Effector memory CD4-positive, alpha-beta T cell (primary cell): ENCODE measurements at regions not wholly inside any gene's neighbourhood (a gene's known extent, or its start where the extent isn't known, plus 50 kb on each side); places are given as distances from the start of the nearest gene placed in this dataset.

Experiments
- DNase-seq, 3 donors: peaks; one replicate each; pipeline ENCODE4 v3.0.0-alpha.2; 2020
- H3K27ac ChIP-seq: 2 replicates; pipeline ENCODE4 v1.7.0; 2013; ENCODE audit warnings: mild to moderate bottlenecking, low read length, moderate library complexity; ENCODE audit not compliant: insufficient read depth, poor library complexity, severe bottlenecking
- H3K27me3 ChIP-seq: replicated peaks from 2 replicates; pipeline ENCODE4 v1.7.0; 2013; ENCODE audit warnings: mild to moderate bottlenecking, low read length; ENCODE audit not compliant: insufficient read depth, control insufficient read depth, poor library complexity, severe bottlenecking
- H3K36me3 ChIP-seq: 2 replicates; pipeline ENCODE4 v1.7.0; 2013; ENCODE audit warnings: mild to moderate bottlenecking, low read length, moderate library complexity; ENCODE audit not compliant: control insufficient read depth, insufficient read depth
- H3K4me1 ChIP-seq: 2 replicates; pipeline ENCODE4 v1.7.0; 2013; ENCODE audit warnings: low read length, mild to moderate bottlenecking; ENCODE audit not compliant: control insufficient read depth, insufficient read depth, poor library complexity, severe bottlenecking
- H3K4me3 ChIP-seq: 2 replicates; pipeline ENCODE4 v1.7.0; 2013; ENCODE audit warnings: low read length, low read depth, mild to moderate bottlenecking; ENCODE audit not compliant: insufficient read depth, poor library complexity, severe bottlenecking
- H3K9me3 ChIP-seq: 2 replicates; pipeline ENCODE4 v1.7.0; 2013; ENCODE audit warnings: mild to moderate bottlenecking, low read length, moderate library complexity; ENCODE audit not compliant: control insufficient read depth

DNA sequence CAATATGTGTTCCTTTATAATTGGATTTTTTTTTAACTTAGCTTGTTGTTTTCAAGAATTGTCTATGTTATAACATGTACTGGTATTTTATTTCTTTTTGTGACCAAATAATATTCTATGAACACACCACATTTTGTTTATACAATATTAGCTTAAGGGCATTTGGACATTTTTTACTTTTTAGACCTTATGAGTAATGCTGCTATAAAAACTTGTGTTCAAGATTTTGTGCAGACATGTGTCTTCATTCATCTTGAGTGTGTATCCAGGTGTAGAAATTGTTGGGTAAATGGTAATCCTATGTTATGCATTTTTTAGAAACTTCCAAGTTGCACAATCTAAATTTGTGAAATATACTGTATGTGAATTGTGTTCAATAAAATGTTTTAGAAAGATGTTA, 936.7 kb downstream of the CCSER2 start:
- Histone ChIP-seq H3K9me3 (no peaks in the 10 kb centered on the region), H3K36me3 (no peaks in the 10 kb centered on the region), H3K4me1 (no peaks in the 10 kb centered on the region), H3K4me3 (no peak overlapping the region), H3K27ac (no peak overlapping the region), H3K27me3 (no peaks in the 10 kb centered on the region)
- no peak for DNase-seq

DNA sequence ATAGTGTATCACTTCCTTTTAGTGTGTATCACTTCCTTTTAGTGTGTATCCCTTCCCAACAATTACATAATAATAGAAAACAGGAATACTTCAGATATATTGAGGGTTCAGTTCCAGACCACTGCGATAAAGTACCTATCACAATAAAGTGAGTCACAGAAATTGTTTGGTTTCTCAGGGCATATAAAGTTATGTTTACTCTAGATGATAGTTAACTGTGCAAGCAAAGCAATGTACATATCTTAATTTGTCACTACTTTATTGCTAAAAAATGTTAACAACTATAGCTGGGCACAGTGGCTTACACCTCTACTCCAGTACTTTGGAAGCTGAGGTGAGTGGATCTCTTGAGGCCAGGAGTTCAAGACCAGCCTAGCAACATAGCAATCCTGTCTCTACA, 938.4 kb downstream of the CCSER2 start:
- Histone ChIP-seq H3K27me3 (no peaks in the 10 kb centered on the region), H3K4me3 (no peak overlapping the region), H3K9me3 (no peaks in the 10 kb centered on the region), H3K36me3 (no peaks in the 10 kb centered on the region), H3K27ac (no peak overlapping the region), H3K4me1 (no peaks in the 10 kb centered on the region)
- no peak for DNase-seq

DNA sequence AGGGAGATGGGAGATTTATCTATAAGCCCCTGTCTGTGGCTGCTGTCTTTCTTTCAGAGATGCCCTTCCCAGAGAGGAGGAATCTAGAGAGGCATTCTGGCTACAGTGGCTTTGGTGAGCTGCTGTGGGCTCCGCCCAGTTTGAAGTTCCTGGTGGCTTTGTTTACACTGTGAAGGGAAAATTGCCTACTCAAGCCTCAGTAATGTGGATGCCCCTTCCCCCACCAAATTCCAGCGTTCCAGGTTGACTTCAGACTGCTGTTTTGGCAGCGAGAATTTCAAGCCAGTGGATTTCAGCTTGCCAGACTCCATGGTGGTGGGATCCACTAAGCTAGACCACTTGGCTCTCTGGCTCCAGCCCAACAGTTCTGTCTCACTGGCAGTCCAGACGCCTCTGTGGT, 951.6 kb downstream of the CCSER2 start:
- no peaks in the 10 kb centered on the region for H3K27me3 ChIP-seq
- no peak overlapping the region for H3K4me3 ChIP-seq
- H3K36me3 ChIP-seq = no peaks in the 10 kb centered on the region
- no peak overlapping the region for H3K27ac ChIP-seq
- no peak for DNase-seq
- H3K9me3 ChIP-seq = no peaks in the 10 kb centered on the region
- no peaks in the 10 kb centered on the region for H3K4me1 ChIP-seq

DNA sequence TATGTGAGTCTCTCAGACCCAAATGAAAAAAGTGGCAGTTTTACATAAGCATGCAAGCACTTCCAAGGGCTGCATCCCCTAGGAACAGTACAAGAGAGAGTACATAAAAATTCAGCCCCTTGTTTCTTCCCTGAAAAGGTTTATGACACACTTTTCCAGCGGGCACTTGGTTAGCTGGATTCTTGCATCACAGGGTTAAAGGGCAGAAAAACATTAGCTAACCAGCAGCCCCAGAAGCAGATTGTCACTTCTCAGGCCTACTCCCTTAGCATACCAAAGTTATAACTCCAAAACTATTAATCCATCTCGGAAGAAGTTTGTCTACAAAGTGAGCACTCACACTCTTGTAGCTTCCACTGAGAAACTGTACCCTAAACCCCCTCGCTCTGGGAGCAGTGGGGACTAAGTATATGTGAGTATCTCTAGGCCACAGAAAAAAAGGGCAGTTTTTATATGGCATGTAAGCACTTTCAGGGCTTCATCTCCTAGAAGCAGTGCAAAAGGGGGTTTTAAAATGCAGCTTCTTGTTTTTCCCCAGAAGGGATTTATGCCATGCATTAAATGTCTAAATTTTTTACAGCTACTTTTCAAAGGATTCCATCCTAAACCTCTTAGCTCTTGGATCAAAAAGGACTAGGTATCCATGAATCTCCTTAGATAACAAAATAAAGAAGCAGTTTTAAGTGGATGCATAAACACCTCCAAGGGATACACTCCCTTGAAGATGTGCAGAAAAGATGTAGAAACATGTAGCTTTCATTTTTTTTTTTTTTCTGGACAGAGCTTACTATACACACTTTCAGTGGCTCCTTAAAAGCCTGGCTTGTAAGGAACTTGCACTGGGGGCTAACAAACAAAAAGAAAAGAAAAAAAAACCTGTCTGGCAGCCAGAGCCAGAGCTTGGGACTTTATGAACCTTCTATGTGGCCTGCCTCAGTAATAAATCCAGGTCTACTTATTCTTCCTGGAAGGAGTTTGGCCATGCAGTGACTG, 956.7 kb downstream of the CCSER2 start:
- Histone ChIP-seq H3K27ac (no peak overlapping the region), H3K4me3 (no peak overlapping the region), H3K4me1 (no peaks in the 10 kb centered on the region), H3K27me3 (no peaks in the 10 kb centered on the region), H3K36me3 (no peaks in the 10 kb centered on the region), H3K9me3 (no peaks in the 10 kb centered on the region)
- DNase-seq = no peak

DNA sequence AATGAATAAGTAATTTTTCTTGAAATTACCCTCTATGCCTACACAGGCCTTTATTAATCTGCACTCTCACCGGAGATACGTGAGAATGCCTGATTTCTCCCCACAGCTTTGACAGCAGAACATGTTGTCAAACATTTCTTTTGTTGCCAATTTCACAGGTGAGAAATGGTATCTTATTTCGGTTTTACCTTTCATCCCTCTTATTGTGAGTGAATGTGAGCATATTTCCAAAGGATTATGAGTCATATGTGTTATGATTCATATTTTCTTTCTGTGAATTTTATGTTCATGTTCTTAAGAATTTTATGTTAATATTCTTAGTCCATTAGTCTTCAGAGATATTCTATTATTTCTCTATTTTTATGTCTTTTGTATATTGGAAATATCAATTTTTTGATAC, 965.1 kb downstream of the CCSER2 start:
- H3K4me3 ChIP-seq = no peak overlapping the region
- no peaks in the 10 kb centered on the region for H3K9me3 ChIP-seq
- H3K4me1 ChIP-seq = no peaks in the 10 kb centered on the region
- no peak overlapping the region for H3K27ac ChIP-seq
- no peaks in the 10 kb centered on the region for H3K27me3 ChIP-seq
- DNase-seq = no peak
- no peaks in the 10 kb centered on the region for H3K36me3 ChIP-seq

DNA sequence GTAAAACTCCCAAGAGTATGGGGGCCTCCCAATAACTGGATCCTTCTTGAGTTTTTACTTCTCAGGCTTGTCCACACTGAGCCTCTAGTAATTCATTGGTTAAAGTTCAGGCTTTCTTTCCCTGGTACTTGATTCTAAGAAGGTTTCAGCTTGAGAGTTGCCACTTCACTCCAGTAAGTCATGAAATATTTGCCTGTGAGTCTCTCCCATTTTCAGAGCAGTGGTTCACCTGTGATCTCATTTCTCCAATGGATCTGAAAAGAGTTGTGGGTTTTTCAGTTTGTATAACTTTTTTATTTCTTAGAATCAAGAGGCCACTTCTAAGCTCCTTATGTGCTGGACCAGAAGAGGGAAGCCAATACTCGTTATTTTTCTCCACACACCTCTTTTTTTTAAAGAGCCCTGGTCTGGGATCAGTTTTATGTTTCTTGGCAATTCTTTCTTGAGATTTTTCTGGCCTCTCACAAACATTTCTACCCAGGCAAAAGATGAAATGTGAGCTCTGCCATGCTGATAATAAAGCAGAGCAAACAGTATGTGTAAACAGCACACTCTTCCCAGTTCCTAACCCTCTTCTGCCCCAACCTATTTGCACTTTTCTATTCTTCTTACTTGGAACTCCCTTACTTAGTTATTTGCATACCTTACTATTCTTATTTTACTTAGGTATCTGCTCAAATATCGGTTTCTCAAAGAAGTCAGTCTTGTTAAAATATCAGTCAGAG, 983.4 kb downstream of the CCSER2 start:
- DNase-seq = no peak

DNA sequence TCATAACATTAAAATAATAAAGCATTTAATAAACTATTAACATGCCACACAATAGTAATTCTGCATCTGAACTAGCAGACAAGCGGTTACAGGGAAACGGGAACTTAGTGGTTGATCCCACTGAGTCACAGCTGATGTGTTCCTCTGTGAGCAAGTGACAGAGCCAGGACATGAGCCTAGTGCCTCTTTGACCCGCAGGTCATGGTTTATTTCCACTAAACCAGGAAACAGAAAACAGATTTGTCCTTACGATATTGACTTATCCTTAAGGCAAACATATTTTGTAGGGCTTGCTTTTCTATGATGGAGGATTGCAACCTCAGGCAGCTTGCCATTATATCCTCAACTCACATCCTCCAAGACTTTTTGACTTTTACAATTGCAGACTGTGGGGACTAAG, 987.3 kb downstream of the CCSER2 start:
- no peaks in the 10 kb centered on the region for H3K9me3 ChIP-seq
- no peak overlapping the region for H3K27ac ChIP-seq
- H3K27me3 ChIP-seq = no peaks in the 10 kb centered on the region
- H3K4me3 ChIP-seq = no peak overlapping the region
- no peaks in the 10 kb centered on the region for H3K36me3 ChIP-seq
- DNase-seq = no peak
- no peaks in the 10 kb centered on the region for H3K4me1 ChIP-seq

More for the DNA sequence above, 983.4 kb downstream of the CCSER2 start:
- H3K36me3 ChIP-seq = no peaks in the 10 kb centered on the region
- no peaks in the 10 kb centered on the region for H3K27me3 ChIP-seq
- no peak overlapping the region for H3K4me3 ChIP-seq
- no peaks in the 10 kb centered on the region for H3K4me1 ChIP-seq
- no peak overlapping the region for H3K27ac ChIP-seq
- H3K9me3 ChIP-seq = no peaks in the 10 kb centered on the region

DNA sequence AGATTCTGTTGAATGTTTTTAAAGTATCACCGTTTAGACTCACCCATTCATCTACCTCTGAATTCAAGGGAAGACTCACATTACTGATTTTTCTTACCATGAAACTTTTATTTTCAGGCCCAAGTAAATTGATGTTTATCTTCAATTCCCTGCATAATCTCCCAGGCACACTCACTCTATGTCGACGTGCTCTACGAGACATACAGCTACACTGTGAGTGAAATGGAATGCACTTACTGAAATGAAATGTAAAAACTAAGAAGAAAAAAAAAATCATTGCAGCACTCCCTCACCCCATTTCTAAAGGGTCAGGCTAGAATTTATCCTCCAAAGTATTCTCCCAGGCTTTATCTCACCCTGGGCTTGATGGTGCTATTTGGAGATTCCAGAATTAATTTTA, 987.9 kb downstream of the CCSER2 start:
- Histone ChIP-seq H3K9me3 (no peaks in the 10 kb centered on the region), H3K4me1 (no peaks in the 10 kb centered on the region), H3K27me3 (no peaks in the 10 kb centered on the region), H3K4me3 (no peak overlapping the region), H3K27ac (no peak overlapping the region), H3K36me3 (no peaks in the 10 kb centered on the region)
- no peak for DNase-seq

DNA sequence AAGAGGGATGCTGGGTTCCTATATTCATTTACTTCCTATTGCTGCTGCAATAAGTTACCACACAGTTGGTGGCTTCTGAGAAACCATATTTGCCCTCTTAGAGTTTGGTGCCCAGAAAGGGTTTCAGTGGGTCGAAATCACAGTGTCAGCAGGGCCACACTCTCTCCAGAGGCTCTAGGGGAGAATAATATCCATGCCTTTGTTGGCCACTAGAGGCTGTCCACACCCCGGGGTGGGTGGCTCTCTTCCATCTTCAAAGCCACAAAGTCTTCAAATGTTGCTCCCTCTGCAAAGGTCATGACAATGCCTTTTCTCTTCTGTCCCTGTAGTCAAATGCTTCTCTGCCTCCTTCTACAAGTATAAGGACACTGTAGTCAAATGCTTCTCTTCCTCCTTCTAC, 989.4 kb downstream of the CCSER2 start:
- DNase-seq = no peak
- Histone ChIP-seq H3K4me1 (no peaks in the 10 kb centered on the region), H3K36me3 (no peaks in the 10 kb centered on the region), H3K9me3 (no peaks in the 10 kb centered on the region), H3K27ac (no peak overlapping the region), H3K27me3 (no peaks in the 10 kb centered on the region), H3K4me3 (no peak overlapping the region)
